ENCODE measurements at regions not wholly inside any gene's neighbourhood (a gene's known extent, or its start where the extent isn't known, plus 50 kb on each side); places are given as distances from the start of the nearest gene placed in this dataset.

- TF ChIP-seq, protein P1, sequence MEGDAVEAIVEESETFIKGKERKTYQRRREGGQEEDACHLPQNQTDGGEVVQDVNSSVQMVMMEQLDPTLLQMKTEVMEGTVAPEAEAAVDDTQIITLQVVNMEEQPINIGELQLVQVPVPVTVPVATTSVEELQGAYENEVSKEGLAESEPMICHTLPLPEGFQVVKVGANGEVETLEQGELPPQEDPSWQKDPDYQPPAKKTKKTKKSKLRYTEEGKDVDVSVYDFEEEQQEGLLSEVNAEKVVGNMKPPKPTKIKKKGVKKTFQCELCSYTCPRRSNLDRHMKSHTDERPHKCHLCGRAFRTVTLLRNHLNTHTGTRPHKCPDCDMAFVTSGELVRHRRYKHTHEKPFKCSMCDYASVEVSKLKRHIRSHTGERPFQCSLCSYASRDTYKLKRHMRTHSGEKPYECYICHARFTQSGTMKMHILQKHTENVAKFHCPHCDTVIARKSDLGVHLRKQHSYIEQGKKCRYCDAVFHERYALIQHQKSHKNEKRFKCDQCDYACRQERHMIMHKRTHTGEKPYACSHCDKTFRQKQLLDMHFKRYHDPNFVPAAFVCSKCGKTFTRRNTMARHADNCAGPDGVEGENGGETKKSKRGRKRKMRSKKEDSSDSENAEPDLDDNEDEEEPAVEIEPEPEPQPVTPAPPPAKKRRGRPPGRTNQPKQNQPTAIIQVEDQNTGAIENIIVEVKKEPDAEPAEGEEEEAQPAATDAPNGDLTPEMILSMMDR (IDR thresholded peaks at IDR 0.05), result no peak
- no peak for TF ChIP-seq POLR2A (IDR thresholded peaks at IDR 0.05)
These were observed 176.4 kb upstream of the PTER start for GRCh38 chr10:16260388-16260787.
